H1 (cell line): ENCODE measurements at regions not wholly inside any gene's neighbourhood (a gene's known extent, or its start where the extent isn't known, plus 50 kb on each side); places are given as distances from the start of the nearest gene placed in this dataset.
"Not testable (repeated sequence)": the region's sequence is repeated elsewhere in the genome, so short reads cannot be mapped to it uniquely, and the experiment has no call there.

Source experiments
- CTCF ChIA-PET: fragments of 300-600 bp; sonication (Branson Sonifier 250); formaldehyde crosslinking; loops from one replicate; lab custom pipeline; 2021; ENCODE audit not compliant: partially characterized antibody; lab: Charles Lee
- POLR2A ChIA-PET: fragments of 300-600 bp; sonication (Branson Sonifier 250); formaldehyde crosslinking; loops from one replicate; lab custom pipeline; 2021; ENCODE audit warnings: inconsistent platforms; ENCODE audit not compliant: partially characterized antibody; lab: Charles Lee
- DNase-seq, 2 experiments: peaks; one replicate each; pipeline versions ENCODE4 v3.0.0 to v3.0.0-alpha.2; 2010 to 2022; ENCODE audit warnings: low spot score in 2 of 2, low read depth in 1 of 2, mixed read lengths in 1 of 2
- FAIRE-seq: peaks from 2 replicates; lab custom pipeline; 2011; peaks lifted over from hg19 to GRCh38; lab: Jason Lieb, UNC
- H2AFZ ChIP-seq: 2 replicates; pipeline ENCODE4 v1.8.1; 2012; ENCODE audit warnings: low read length, inconsistent platforms
- H2AK5ac ChIP-seq: 2 replicates; pipeline ENCODE4 v1.6.1; 2013; ENCODE audit warnings: low read depth, low read length
- H2BK120ac ChIP-seq: replicated peaks from 2 replicates; pipeline ENCODE3; 2013; ENCODE audit warnings: low read depth, low read length, inconsistent platforms
- H2BK12ac ChIP-seq: 2 replicates; pipeline ENCODE4 v1.6.1; 2013; ENCODE audit warnings: low read depth, low read length
- H2BK15ac ChIP-seq: 2 replicates; pipeline ENCODE4 v1.6.1; 2013; ENCODE audit warnings: low read length
- H2BK20ac ChIP-seq: 2 replicates; pipeline ENCODE4 v1.6.1; 2013; ENCODE audit warnings: low read length
- H2BK5ac ChIP-seq: 2 replicates; pipeline ENCODE4 v1.6.1; 2013; ENCODE audit warnings: low read depth, low read length
- H3K14ac ChIP-seq: 2 replicates; pipeline ENCODE4 v1.6.1; 2013; ENCODE audit warnings: inconsistent platforms; ENCODE audit not compliant: insufficient read length
- H3K18ac ChIP-seq: 2 replicates; pipeline ENCODE4 v1.6.1; 2013; ENCODE audit warnings: low read length; ENCODE audit errors: extremely low read depth
- H3K23ac ChIP-seq: 2 replicates; pipeline ENCODE4 v1.6.1; 2013; ENCODE audit warnings: inconsistent platforms; ENCODE audit not compliant: insufficient read length
- H3K23me2 ChIP-seq: 2 replicates; pipeline ENCODE4 v1.6.1; 2013; ENCODE audit warnings: low read depth, low read length
- H3K27ac ChIP-seq: 2 replicates; pipeline ENCODE4 v1.6.1; 2011; ENCODE audit warnings: low read depth, low read length, inconsistent platforms
- H3K27me3 ChIP-seq, 4 experiments: replicated peaks in 1 of 4; 1 replicate in 1 of 4; 2 replicates in 3 of 4; pipeline versions ENCODE4 v1.6.1 to v1.8.1; 2011 to 2013; ENCODE audit warnings: low read length in 3 of 4, mild to moderate bottlenecking in 3 of 4, inconsistent platforms in 2 of 4, mixed read lengths in 2 of 4, moderate library complexity in 1 of 4; ENCODE audit not compliant: control insufficient read depth in 3 of 4, insufficient read depth in 3 of 4; ENCODE audit errors: extremely low read depth in 1 of 4
- H3K36me3 ChIP-seq, 4 experiments: 2 replicates each; pipeline versions ENCODE4 v1.6.1 to v1.8.1; 2011 to 2013; ENCODE audit warnings: mild to moderate bottlenecking in 4 of 4, low read length in 3 of 4, moderate library complexity in 2 of 4, control low read depth in 1 of 4, inconsistent platforms in 1 of 4; ENCODE audit not compliant: insufficient read depth in 4 of 4, control insufficient read depth in 2 of 4
- H3K4ac ChIP-seq: replicated peaks from 2 replicates; pipeline ENCODE3; 2013; ENCODE audit warnings: low read length, low read depth, mixed read lengths, inconsistent platforms; ENCODE audit not compliant: insufficient read length
- H3K4me1 ChIP-seq, 4 experiments: replicated peaks in 1 of 4; 1 replicate in 1 of 4; 2 replicates in 3 of 4; pipeline versions ENCODE4 v1.6.1 to v1.8.1; 2011 to 2013; ENCODE audit warnings: low read length in 3 of 4, inconsistent platforms in 2 of 4, mixed read lengths in 1 of 4; ENCODE audit not compliant: insufficient read depth in 4 of 4, control insufficient read depth in 3 of 4
- H3K4me2 ChIP-seq, 2 experiments: 2 replicates each; pipeline versions ENCODE4 v1.6.1 to v1.8.1; 2011 to 2013; ENCODE audit warnings: low read depth in 2 of 2, low read length in 2 of 2, control low read depth in 1 of 2, inconsistent platforms in 1 of 2, mild to moderate bottlenecking in 1 of 2; ENCODE audit not compliant: insufficient read depth in 1 of 2
- H3K4me3 ChIP-seq, 4 experiments: fragments of 200-600, 300-600 bp in 1 of 4; sonication (generic), shearing (Covaris generic), sonication (Bioruptor Twin) in 1 of 4; 2 replicates each; pipeline versions ENCODE4 v1.5.1 to v1.8.1; 2011 to 2016; ENCODE audit warnings: low read length in 4 of 4, low read depth in 3 of 4, control low read depth in 2 of 4, inconsistent platforms in 2 of 4, mild to moderate bottlenecking in 2 of 4, mixed read lengths in 1 of 4, moderate library complexity in 1 of 4; ENCODE audit not compliant: insufficient read depth in 2 of 4; ENCODE audit errors: extremely low read depth in 1 of 4
- H3K56ac ChIP-seq: replicated peaks from 2 replicates; pipeline ENCODE3; 2013; ENCODE audit warnings: low read depth, mild to moderate bottlenecking, mixed read lengths, low read length, inconsistent platforms; ENCODE audit not compliant: insufficient read length
- H3K79me1 ChIP-seq: 2 replicates; pipeline ENCODE4 v1.6.1; 2013; ENCODE audit warnings: low read depth, low read length, control low read depth
- H3K79me2 ChIP-seq, 2 experiments: 2 replicates each; pipeline versions ENCODE4 v1.6.1 to v1.8.1; 2012 to 2013; ENCODE audit warnings: low read length in 2 of 2, mild to moderate bottlenecking in 2 of 2, inconsistent platforms in 1 of 2; ENCODE audit not compliant: insufficient read depth in 2 of 2, control insufficient read depth in 1 of 2
- H3K9ac ChIP-seq, 4 experiments: replicated peaks in 1 of 4; 1 replicate in 1 of 4; 2 replicates in 3 of 4; pipeline versions ENCODE4 v1.6.1 to v1.8.1; 2011 to 2013; ENCODE audit warnings: low read depth in 3 of 4, low read length in 3 of 4, control low read depth in 2 of 4, mild to moderate bottlenecking in 2 of 4, moderate library complexity in 2 of 4, inconsistent platforms in 1 of 4; ENCODE audit errors: extremely low read depth in 1 of 4
- H3K9me3 ChIP-seq, 2 experiments: 2 replicates each; pipeline versions ENCODE4 v1.6.1 to v1.8.1; 2012 to 2013; ENCODE audit warnings: mild to moderate bottlenecking in 2 of 2, moderate library complexity in 2 of 2, control low read depth in 1 of 2, inconsistent platforms in 1 of 2, low read depth in 1 of 2, low read length in 1 of 2, mixed read lengths in 1 of 2; ENCODE audit not compliant: insufficient read depth in 2 of 2
- H4K20me1 ChIP-seq, 2 experiments: replicated peaks in 1 of 2; 2 replicates each; pipeline versions ENCODE3 to v1.8.1; 2011 to 2013; ENCODE audit warnings: inconsistent platforms in 2 of 2, low read length in 2 of 2, mild to moderate bottlenecking in 1 of 2; ENCODE audit not compliant: insufficient read depth in 2 of 2, control insufficient read depth in 1 of 2
- H4K5ac ChIP-seq: 2 replicates; pipeline ENCODE4 v1.6.1; 2013; ENCODE audit warnings: low read length, low read depth, mixed read lengths, inconsistent platforms; ENCODE audit not compliant: insufficient read length
- H4K8ac ChIP-seq: 2 replicates; pipeline ENCODE4 v1.8.0; 2013; ENCODE audit warnings: mild to moderate bottlenecking, moderate library complexity, low read length, inconsistent platforms; ENCODE audit not compliant: insufficient read depth; ENCODE audit errors: extremely low read depth
- H4K91ac ChIP-seq: replicated peaks from 2 replicates; pipeline ENCODE3; 2013; ENCODE audit warnings: low read length, mixed read lengths, inconsistent platforms; ENCODE audit not compliant: insufficient read length
- WGBS, 2 experiments: shearing (Covaris generic) in 1 of 2; methylation state at CpG; one replicate each; pipeline versions ENCODE4 v1.1.6 to v1.1.7; 2013 to 2015; ENCODE audit warnings: low lambda C conversion rate in 2 of 2, mixed read lengths in 2 of 2, inconsistent platforms in 1 of 2, low coverage in 1 of 2, missing lambda C conversion rate in 1 of 2; ENCODE audit not compliant: insufficient replicate concordance in 2 of 2, insufficient coverage in 1 of 2, insufficient read length in 1 of 2; ENCODE audit errors: extremely low coverage in 1 of 2, missing lambda C conversion rate in 1 of 2; 5-methylcytosine and 5-hydroxymethylcytosine counted together

- H3K9me3 ChIP-seq = peaks cover 2 to 11% of the 10 kb centered on the region in 2 experiments; a peak in 1 of 4 replicates
- WGBS, 2 experiments = 77% methylated on average over 5 of the region's 5 CpGs; no CpG with 5 or more reads in 1 of the 2 experiments
- H4K5ac ChIP-seq, POLR2A ChIA-PET, H3K18ac ChIP-seq, H4K91ac ChIP-seq, H3K4ac ChIP-seq, H3K56ac ChIP-seq, H3K27ac ChIP-seq, H4K20me1 ChIP-seq, H3K27me3 ChIP-seq, H2AK5ac ChIP-seq, H3K36me3 ChIP-seq, H3K23me2 ChIP-seq, H2BK120ac ChIP-seq, H3K23ac ChIP-seq, H3K14ac ChIP-seq, H2BK5ac ChIP-seq, FAIRE-seq, H2BK12ac ChIP-seq, DNase-seq, H3K4me1 ChIP-seq, H3K79me2 ChIP-seq, H4K8ac ChIP-seq, H3K4me3 ChIP-seq, H3K79me1 ChIP-seq, H3K4me2 ChIP-seq, H2AFZ ChIP-seq, H2BK15ac ChIP-seq, H2BK20ac ChIP-seq, H3K9ac ChIP-seq: not testable (repeated sequence)
- CTCF ChIA-PET = interaction anchor here (1.4 kb wide), 1 partner anchor 22 kb away, joined by 5 read pairs; no protein-coding TSS in a partner anchor
These were observed 553.8 kb downstream of the ADGRL2 start for GRCh38 chr1:82354546-82354945.
